GM21390 (cell line): ENCODE measurements at regions not wholly inside any gene's neighbourhood (a gene's known extent, or its start where the extent isn't known, plus 50 kb on each side); places are given as distances from the start of the nearest gene placed in this dataset.
"Not testable (repeated sequence)": the region's sequence is repeated elsewhere in the genome, so short reads cannot be mapped to it uniquely, and the experiment has no call there.

Experiments used
- ATAC-seq: cut with Tn5 transposase; IDR thresholded peaks from one replicate; pipeline ENCODE4 v1.9.1; 2021; ENCODE audit not compliant: unreplicated experiment

- ATAC-seq = no peak
Measured at GRCh38 chr17:33680472-33680871, 387.4 kb upstream of the ASIC2 start.

- no peak for ATAC-seq
Measured at GRCh38 chr17:33682599-33682998, 389.5 kb upstream of the ASIC2 start.

DNA sequence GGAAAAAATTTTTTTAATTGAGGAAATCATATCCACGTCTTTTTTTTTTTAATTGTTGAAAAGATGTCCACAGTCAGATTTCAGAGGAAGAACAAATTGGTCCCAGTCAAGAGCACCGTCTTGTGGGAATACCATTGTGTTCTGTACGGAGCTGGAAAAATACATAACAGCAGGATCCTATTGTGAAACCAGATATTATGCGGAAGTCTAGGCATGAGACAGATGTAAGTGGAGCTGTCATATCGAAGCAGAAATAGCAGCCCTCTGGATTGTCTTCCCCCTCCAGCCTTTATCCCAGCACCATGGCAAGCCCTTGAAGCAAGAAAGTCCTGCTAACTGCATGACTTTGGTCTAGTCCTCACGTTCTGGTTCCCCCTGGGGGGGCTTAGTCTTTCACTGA is 391.6 kb upstream of the ASIC2 start:
- ATAC-seq = no peak

GRCh38 chr17:33686171-33686570 is 393.1 kb upstream of the ASIC2 start:
- ATAC-seq = no peak

GRCh38 chr17:33687831-33688230 is 394.7 kb upstream of the ASIC2 start:
- no peak for ATAC-seq

DNA sequence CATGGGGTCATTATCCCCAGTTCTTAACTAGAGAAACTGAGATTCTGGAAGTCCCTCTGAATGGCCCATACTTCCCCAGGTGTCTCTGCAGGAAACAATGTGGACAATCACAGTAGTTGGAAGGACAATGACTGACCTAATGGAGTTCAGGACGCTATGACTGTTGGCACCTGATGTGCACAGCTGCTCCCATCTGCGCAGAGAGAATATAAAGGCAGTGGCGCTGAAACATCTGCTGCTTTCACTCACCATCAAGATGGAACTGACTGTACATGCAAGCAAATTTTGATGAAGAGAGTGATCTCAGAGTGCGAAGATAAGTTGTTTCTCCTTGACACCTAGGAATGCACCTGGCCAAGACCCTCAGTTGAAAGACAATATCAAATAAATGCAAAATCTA is 395.7 kb upstream of the ASIC2 start:
- no peak for ATAC-seq

DNA sequence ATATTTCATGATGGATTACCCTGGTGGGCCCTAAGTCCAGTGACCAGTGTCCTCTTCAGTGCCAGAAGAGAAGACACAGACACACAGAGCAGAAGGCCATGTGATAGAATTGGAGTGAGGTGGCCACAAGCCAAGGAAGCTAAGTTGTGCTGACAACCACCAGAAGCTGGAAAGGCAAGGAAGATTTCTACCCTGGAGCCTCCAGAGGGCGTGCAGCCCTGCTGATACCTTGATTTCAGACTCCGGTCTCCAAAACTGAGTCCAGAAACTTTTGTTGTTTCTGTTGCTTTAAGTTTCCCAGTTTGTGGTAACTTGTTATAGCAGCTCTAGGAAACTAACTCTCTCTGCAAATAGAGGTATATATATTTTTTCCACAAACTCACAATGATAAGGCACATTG is 396.6 kb upstream of the ASIC2 start:
- ATAC-seq = no peak

GRCh38 chr17:33695431-33695830 is 402.3 kb upstream of the ASIC2 start:
- ATAC-seq = no peak

DNA sequence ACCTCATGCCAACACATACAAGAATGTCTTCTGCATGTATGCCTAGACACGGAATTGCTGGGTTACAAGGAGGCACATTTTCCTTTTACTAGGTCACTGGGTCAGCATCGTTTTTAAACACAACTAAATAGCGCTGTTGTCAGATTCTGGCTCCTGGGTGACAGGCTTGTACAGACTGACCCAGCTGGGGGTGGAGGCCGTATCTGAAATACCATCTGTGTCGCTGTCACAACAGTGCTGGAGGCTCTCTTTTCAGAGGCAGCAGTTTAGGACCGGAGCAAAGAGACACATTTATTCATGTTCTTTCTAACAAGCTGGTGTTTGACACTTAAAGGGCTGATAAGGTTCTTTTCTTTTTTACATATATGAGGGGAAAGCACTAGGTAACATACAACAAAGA is 403.0 kb upstream of the ASIC2 start:
- ATAC-seq = no peak

DNA sequence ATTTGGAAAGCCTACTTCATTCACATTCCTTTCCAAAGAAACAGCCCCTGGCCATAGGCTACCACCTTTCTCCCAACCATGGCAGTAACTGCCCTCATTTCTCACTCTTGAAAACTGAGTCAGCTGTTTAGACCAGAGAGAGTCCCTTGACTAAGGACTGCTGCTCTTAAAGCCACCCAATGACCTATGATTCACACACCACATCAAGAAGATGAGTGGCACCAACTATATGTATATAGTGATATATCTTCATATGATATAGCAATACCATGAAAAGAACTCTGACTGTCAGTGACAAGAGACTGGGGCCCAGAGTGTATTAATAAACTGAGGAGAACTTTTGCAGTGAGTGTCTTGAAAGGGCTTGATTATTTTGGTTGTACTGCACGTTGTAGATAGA is 404.5 kb upstream of the ASIC2 start:
- ATAC-seq = no peak

- ATAC-seq = no peak
Measured at GRCh38 chr17:33701910-33702309, 408.8 kb upstream of the ASIC2 start.

- ATAC-seq = no peak
Measured at GRCh38 chr17:33704856-33705255, 411.8 kb upstream of the ASIC2 start.

GRCh38 chr17:33709881-33710280 is 416.8 kb upstream of the ASIC2 start:
- ATAC-seq = no peak

GRCh38 chr17:33712120-33712519 is 419.0 kb upstream of the ASIC2 start:
- no peak for ATAC-seq

- no peak for ATAC-seq
Measured at GRCh38 chr17:33716957-33717356, 423.9 kb upstream of the ASIC2 start.

DNA sequence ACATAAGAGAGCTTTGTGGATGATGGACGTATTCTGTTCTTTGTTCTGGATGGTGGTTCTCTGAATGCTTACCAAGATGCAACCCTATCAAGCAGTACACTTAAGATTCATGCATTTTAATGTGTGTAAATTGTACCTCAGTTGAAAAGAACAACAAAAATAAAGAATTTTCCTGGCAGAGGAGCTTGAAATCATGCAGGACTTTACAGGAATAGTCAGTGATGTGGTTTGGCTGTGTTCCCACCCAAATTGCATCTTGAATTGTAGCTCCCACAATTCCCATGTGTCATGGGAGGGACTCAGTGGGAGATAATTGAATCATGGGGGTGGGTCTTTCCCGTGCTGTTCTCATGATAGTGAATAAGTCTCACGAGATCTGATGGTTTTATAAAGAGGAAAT is 430.6 kb upstream of the ASIC2 start:
- not testable (repeated sequence) for ATAC-seq

GRCh38 chr17:33725675-33726271 is 432.7 kb upstream of the ASIC2 start:
- ATAC-seq = no peak

GRCh38 chr17:33730131-33730530 is 437.0 kb upstream of the ASIC2 start:
- ATAC-seq = no peak

- no peak for ATAC-seq
Measured at GRCh38 chr17:33732116-33732515, 439.0 kb upstream of the ASIC2 start.

DNA sequence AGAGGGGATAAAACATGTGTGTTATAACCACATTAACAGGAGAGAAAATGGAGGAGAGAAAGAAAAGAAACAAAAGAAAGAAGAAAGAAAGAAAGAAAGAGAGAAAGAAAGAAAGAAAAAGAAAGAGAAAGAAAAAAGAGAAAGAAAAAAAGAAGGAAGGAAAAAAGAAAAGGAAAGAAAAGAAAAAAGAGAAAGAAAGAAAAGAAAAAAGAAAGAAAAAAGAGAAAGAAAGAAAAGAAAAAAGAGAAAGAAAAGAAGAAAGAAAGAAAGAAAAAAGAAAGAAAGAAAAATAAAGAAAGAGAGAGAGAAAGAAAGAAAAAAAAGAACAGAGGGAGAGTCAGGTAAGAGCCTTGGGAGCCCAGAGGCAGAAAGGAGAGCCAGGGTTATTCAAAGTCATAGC is 446.6 kb upstream of the ASIC2 start:
- ATAC-seq = no peak

- ATAC-seq = no peak
Measured at GRCh38 chr17:33745047-33745760, 452.1 kb upstream of the ASIC2 start.

DNA sequence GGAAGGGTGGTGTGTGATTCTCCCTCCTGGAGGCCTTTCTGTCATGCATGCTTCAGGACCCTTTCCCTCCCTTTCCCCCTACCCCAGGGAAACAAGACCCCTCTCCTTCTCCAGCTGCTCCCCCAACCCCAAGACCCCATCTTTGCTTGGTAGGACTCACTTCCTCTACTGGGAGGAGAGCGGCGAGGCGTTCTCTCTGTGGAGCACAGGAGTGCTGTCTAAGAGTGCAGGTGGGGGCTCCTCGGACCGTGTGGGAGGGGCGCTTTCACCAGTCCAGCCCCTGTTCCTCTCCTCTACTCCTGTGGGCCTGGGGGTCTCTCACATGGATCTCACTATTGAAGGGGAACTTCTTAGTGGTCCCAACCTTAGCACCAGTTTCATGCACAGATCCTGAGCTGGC is 456.1 kb upstream of the ASIC2 start:
- no peak for ATAC-seq
